ENCODE measurements at regions not wholly inside any gene's neighbourhood (a gene's known extent, or its start where the extent isn't known, plus 50 kb on each side); places are given as distances from the start of the nearest gene placed in this dataset.

GRCh38 chr2:180461761-180462160, 454.7 kb upstream of the CWC22 start:
- H2BK120ac ChIP-seq (ENCODE audit: low read depth, low read length): no peak overlapping the region
- H4K91ac ChIP-seq (ENCODE audit: insufficient read depth, low read depth, low read length): no peak overlapping the region
- TF ChIP-seq RFX5 (IDR thresholded peaks at IDR 0.05; ENCODE audit: low read depth, low read length): no peak
- no peak for TF ChIP-seq CEBPB (IDR thresholded peaks at IDR 0.05; ENCODE audit: low read depth, low read length)
- no peak for TF ChIP-seq USF2 (IDR thresholded peaks at IDR 0.05; ENCODE audit: low read depth, low read length)
- POLR2A ChIA-PET (ENCODE audit: unreplicated experiment): no interaction called here
- H3K9me1 ChIP-seq (ENCODE audit: insufficient read depth, low read length): no peaks in the 10 kb centered on the region
- H4K20me1 ChIP-seq (ENCODE audit: insufficient read depth, low read length): no peaks in the 10 kb centered on the region
- no peak overlapping the region for H2AFZ ChIP-seq (replicated peaks; ENCODE audit: low read length, poor library complexity)
- no peak overlapping the region for H3K23ac ChIP-seq (ENCODE audit: low read depth, low read length)
- WGBS, 2 experiments (ENCODE audit: extremely low coverage in 2 of 2, insufficient read length in 1 of 2): 69% methylated on average over 3 of the region's 3 CpGs; no CpG with 5 or more reads in 1 of the 2 experiments
- CTCF ChIA-PET: no interaction called here
- no peak overlapping the region for H4K8ac ChIP-seq (ENCODE audit: low read depth in 2 of 2, low read length in 2 of 2)
- H3K14ac ChIP-seq (replicated peaks; ENCODE audit: low read depth, low read length): no peak overlapping the region
- no peak overlapping the region for H3K4me3 ChIP-seq (ENCODE audit: insufficient read depth, low read depth, low read length)
- no peak overlapping the region for H3K4ac ChIP-seq (ENCODE audit: low read depth, low read length)
- dilution Hi-C loops (cut with HindIII; ENCODE audit: low sequenced_read_pairs, unreplicated experiment): no loop called here
- H3K18ac ChIP-seq (ENCODE audit: low read depth, low read length): no peak overlapping the region
- H2BK15ac ChIP-seq (ENCODE audit: low read depth, low read length): no peak overlapping the region
- no peaks in the 10 kb centered on the region for H3K36me3 ChIP-seq (ENCODE audit: control insufficient read depth, insufficient read depth, low read length)
- no peak overlapping the region for H2AK9ac ChIP-seq (replicated peaks; ENCODE audit: low read depth, low read length, poor library complexity)
- no peak overlapping the region for H3K4me2 ChIP-seq (ENCODE audit: low read depth, low read length)
- H4K5ac ChIP-seq (ENCODE audit: low read depth, low read length): no peak overlapping the region
- no TSS peak for BruUV-seq (replicated peaks)
- H2AK5ac ChIP-seq (ENCODE audit: low read depth, low read length): no peak overlapping the region
- no peaks in the 10 kb centered on the region for H3K4me1 ChIP-seq (ENCODE audit: control insufficient read depth, insufficient read depth, low read length)
- H3K27me3 ChIP-seq (ENCODE audit: control insufficient read depth, insufficient read depth, low read length): no peaks in the 10 kb centered on the region
- H3K9ac ChIP-seq (ENCODE audit: low read depth, low read length): no peak overlapping the region
- no peak overlapping the region for H3K27ac ChIP-seq (ENCODE audit: insufficient read depth, low read length)
- no peaks in the 10 kb centered on the region for H3K79me1 ChIP-seq (ENCODE audit: low read depth in 1 of 2, low read length in 2 of 2)
- no peak overlapping the region for H3K56ac ChIP-seq (ENCODE audit: extremely low read depth, insufficient read depth, low read length)
- in situ Hi-C loops (cut with MboI; ENCODE audit: low sequenced_read_pairs): no loop called here
- no peaks in the 10 kb centered on the region for H3K9me3 ChIP-seq (ENCODE audit: control insufficient read depth, insufficient read depth, low read length)
- ATAC-seq (ENCODE audit: low read depth) (no peak), DNase-seq (no peak)
- no peak overlapping the region for H2BK20ac ChIP-seq (ENCODE audit: low read depth, low read length)
- intact Hi-C loops (cut with micrococcal nuclease): no loop called here
- H2BK5ac ChIP-seq (ENCODE audit: low read depth, low read length, poor library complexity, severe bottlenecking): no peak overlapping the region
